ENCODE measurements at regions not wholly inside any gene's neighbourhood (a gene's known extent, or its start where the extent isn't known, plus 50 kb on each side); places are given as distances from the start of the nearest gene placed in this dataset.

GRCh38 chr5:38764937-38765391, 80.8 kb upstream of the OSMR start:
- no peaks in the 10 kb centered on the region for H3K36me3 ChIP-seq (ENCODE audit: control insufficient read depth, insufficient read depth, low read length)
- no peaks in the 10 kb centered on the region for H3K4me1 ChIP-seq (ENCODE audit: control insufficient read depth, insufficient read depth, low read length)
- no peak overlapping the region for H3K4me3 ChIP-seq (ENCODE audit: low read depth, low read length)
- no peak overlapping the region for H3K9ac ChIP-seq (ENCODE audit: low read depth, low read length)
- no peaks in the 10 kb centered on the region for H3K27me3 ChIP-seq (ENCODE audit: control insufficient read depth, insufficient read depth, low read length)
- no peaks in the 10 kb centered on the region for H3K9me3 ChIP-seq (ENCODE audit: control insufficient read depth, insufficient read depth, low read length)

- no peaks in the 10 kb centered on the region for H3K36me3 ChIP-seq (ENCODE audit: control insufficient read depth, insufficient read depth, low read length)
- no peaks in the 10 kb centered on the region for H3K9me3 ChIP-seq (ENCODE audit: control insufficient read depth, insufficient read depth, low read length)
- H3K4me1 ChIP-seq (ENCODE audit: control insufficient read depth, insufficient read depth, low read length): no peaks in the 10 kb centered on the region
- no peak overlapping the region for H3K4me3 ChIP-seq (ENCODE audit: low read depth, low read length)
- H3K27me3 ChIP-seq (ENCODE audit: control insufficient read depth, insufficient read depth, low read length): no peaks in the 10 kb centered on the region
- no peak overlapping the region for H3K9ac ChIP-seq (ENCODE audit: low read depth, low read length)
These were observed 80.4 kb upstream of the OSMR start for GRCh38 chr5:38765399-38765861.

- Histone ChIP-seq H3K4me1 (ENCODE audit: control insufficient read depth, insufficient read depth, low read length) (no peaks in the 10 kb centered on the region), H3K4me3 (ENCODE audit: low read depth, low read length) (no peak overlapping the region), H3K36me3 (ENCODE audit: control insufficient read depth, insufficient read depth, low read length) (no peaks in the 10 kb centered on the region), H3K9ac (ENCODE audit: low read depth, low read length) (no peak overlapping the region), H3K27me3 (ENCODE audit: control insufficient read depth, insufficient read depth, low read length) (no peaks in the 10 kb centered on the region), H3K9me3 (ENCODE audit: control insufficient read depth, insufficient read depth, low read length) (no peaks in the 10 kb centered on the region)
These were observed 79.7 kb upstream of the OSMR start for GRCh38 chr5:38766151-38766550.

GRCh38 chr5:38768412-38769211, 77.2 kb upstream of the OSMR start:
- H3K4me1 ChIP-seq (ENCODE audit: control insufficient read depth, insufficient read depth, low read length): no peaks in the 10 kb centered on the region
- no peaks in the 10 kb centered on the region for H3K36me3 ChIP-seq (ENCODE audit: control insufficient read depth, insufficient read depth, low read length)
- H3K4me3 ChIP-seq (ENCODE audit: low read depth, low read length): no peak overlapping the region
- H3K9ac ChIP-seq (ENCODE audit: low read depth, low read length): no peak overlapping the region
- no peaks in the 10 kb centered on the region for H3K9me3 ChIP-seq (ENCODE audit: control insufficient read depth, insufficient read depth, low read length)
- H3K27me3 ChIP-seq (ENCODE audit: control insufficient read depth, insufficient read depth, low read length): no peaks in the 10 kb centered on the region

GRCh38 chr5:38772471-38772870, 73.3 kb upstream of the OSMR start:
- H3K9me3 ChIP-seq (ENCODE audit: control insufficient read depth, insufficient read depth, low read length): no peaks in the 10 kb centered on the region
- H3K36me3 ChIP-seq (ENCODE audit: control insufficient read depth, insufficient read depth, low read length): no peaks in the 10 kb centered on the region
- H3K4me3 ChIP-seq (ENCODE audit: low read depth, low read length): no peak overlapping the region
- H3K4me1 ChIP-seq (ENCODE audit: control insufficient read depth, insufficient read depth, low read length): no peaks in the 10 kb centered on the region
- H3K27me3 ChIP-seq (ENCODE audit: control insufficient read depth, insufficient read depth, low read length): no peaks in the 10 kb centered on the region
- no peak overlapping the region for H3K9ac ChIP-seq (ENCODE audit: low read depth, low read length)

- no peaks in the 10 kb centered on the region for H3K9me3 ChIP-seq (ENCODE audit: control insufficient read depth, insufficient read depth, low read length)
- no peaks in the 10 kb centered on the region for H3K36me3 ChIP-seq (ENCODE audit: control insufficient read depth, insufficient read depth, low read length)
- no peak overlapping the region for H3K9ac ChIP-seq (ENCODE audit: low read depth, low read length)
- H3K4me1 ChIP-seq (ENCODE audit: control insufficient read depth, insufficient read depth, low read length): no peaks in the 10 kb centered on the region
- no peaks in the 10 kb centered on the region for H3K27me3 ChIP-seq (ENCODE audit: control insufficient read depth, insufficient read depth, low read length)
- H3K4me3 ChIP-seq (ENCODE audit: low read depth, low read length): no peak overlapping the region
These were observed 70.5 kb upstream of the OSMR start for GRCh38 chr5:38775218-38775840.

- H3K36me3 ChIP-seq (ENCODE audit: control insufficient read depth, insufficient read depth, low read length): no peaks in the 10 kb centered on the region
- no peaks in the 10 kb centered on the region for H3K4me1 ChIP-seq (ENCODE audit: control insufficient read depth, insufficient read depth, low read length)
- H3K9ac ChIP-seq (ENCODE audit: low read depth, low read length): no peak overlapping the region
- no peaks in the 10 kb centered on the region for H3K27me3 ChIP-seq (ENCODE audit: control insufficient read depth, insufficient read depth, low read length)
- no peak overlapping the region for H3K4me3 ChIP-seq (ENCODE audit: low read depth, low read length)
- no peaks in the 10 kb centered on the region for H3K9me3 ChIP-seq (ENCODE audit: control insufficient read depth, insufficient read depth, low read length)
These were observed 69.5 kb upstream of the OSMR start for GRCh38 chr5:38776149-38776896.

GRCh38 chr5:38777111-38777510, 68.7 kb upstream of the OSMR start:
- Histone ChIP-seq H3K36me3 (ENCODE audit: control insufficient read depth, insufficient read depth, low read length) (no peaks in the 10 kb centered on the region), H3K4me3 (ENCODE audit: low read depth, low read length) (no peak overlapping the region), H3K9me3 (ENCODE audit: control insufficient read depth, insufficient read depth, low read length) (no peaks in the 10 kb centered on the region), H3K9ac (ENCODE audit: low read depth, low read length) (no peak overlapping the region), H3K4me1 (ENCODE audit: control insufficient read depth, insufficient read depth, low read length) (no peaks in the 10 kb centered on the region), H3K27me3 (ENCODE audit: control insufficient read depth, insufficient read depth, low read length) (no peaks in the 10 kb centered on the region)

GRCh38 chr5:38780316-38780715, 65.5 kb upstream of the OSMR start:
- Histone ChIP-seq H3K4me3 (ENCODE audit: low read depth, low read length) (no peak overlapping the region), H3K4me1 (ENCODE audit: control insufficient read depth, insufficient read depth, low read length) (no peaks in the 10 kb centered on the region), H3K9me3 (ENCODE audit: control insufficient read depth, insufficient read depth, low read length) (no peaks in the 10 kb centered on the region), H3K27me3 (ENCODE audit: control insufficient read depth, insufficient read depth, low read length) (no peaks in the 10 kb centered on the region), H3K36me3 (ENCODE audit: control insufficient read depth, insufficient read depth, low read length) (no peaks in the 10 kb centered on the region), H3K9ac (ENCODE audit: low read depth, low read length) (no peak overlapping the region)

GRCh38 chr5:38780945-38781344, 64.9 kb upstream of the OSMR start:
- no peak overlapping the region for H3K4me3 ChIP-seq (ENCODE audit: low read depth, low read length)
- H3K9me3 ChIP-seq (ENCODE audit: control insufficient read depth, insufficient read depth, low read length): no peaks in the 10 kb centered on the region
- no peaks in the 10 kb centered on the region for H3K36me3 ChIP-seq (ENCODE audit: control insufficient read depth, insufficient read depth, low read length)
- no peak overlapping the region for H3K9ac ChIP-seq (ENCODE audit: low read depth, low read length)
- no peaks in the 10 kb centered on the region for H3K27me3 ChIP-seq (ENCODE audit: control insufficient read depth, insufficient read depth, low read length)
- no peaks in the 10 kb centered on the region for H3K4me1 ChIP-seq (ENCODE audit: control insufficient read depth, insufficient read depth, low read length)

GRCh38 chr5:38782180-38782835, 63.5 kb upstream of the OSMR start:
- H3K9ac ChIP-seq (ENCODE audit: low read depth, low read length): no peak overlapping the region
- H3K4me1 ChIP-seq (ENCODE audit: control insufficient read depth, insufficient read depth, low read length): no peaks in the 10 kb centered on the region
- no peaks in the 10 kb centered on the region for H3K27me3 ChIP-seq (ENCODE audit: control insufficient read depth, insufficient read depth, low read length)
- no peaks in the 10 kb centered on the region for H3K9me3 ChIP-seq (ENCODE audit: control insufficient read depth, insufficient read depth, low read length)
- no peak overlapping the region for H3K4me3 ChIP-seq (ENCODE audit: low read depth, low read length)
- no peaks in the 10 kb centered on the region for H3K36me3 ChIP-seq (ENCODE audit: control insufficient read depth, insufficient read depth, low read length)

All from iPS-15b (cell line).